ENCODE measurements at regions not wholly inside any gene's neighbourhood (a gene's known extent, or its start where the extent isn't known, plus 50 kb on each side); places are given as distances from the start of the nearest gene placed in this dataset.

GRCh38 chr21:38203229-38203628 lies 53.6 kb upstream of the KCNJ15 start:
- DNase-seq, result no peak

DNA sequence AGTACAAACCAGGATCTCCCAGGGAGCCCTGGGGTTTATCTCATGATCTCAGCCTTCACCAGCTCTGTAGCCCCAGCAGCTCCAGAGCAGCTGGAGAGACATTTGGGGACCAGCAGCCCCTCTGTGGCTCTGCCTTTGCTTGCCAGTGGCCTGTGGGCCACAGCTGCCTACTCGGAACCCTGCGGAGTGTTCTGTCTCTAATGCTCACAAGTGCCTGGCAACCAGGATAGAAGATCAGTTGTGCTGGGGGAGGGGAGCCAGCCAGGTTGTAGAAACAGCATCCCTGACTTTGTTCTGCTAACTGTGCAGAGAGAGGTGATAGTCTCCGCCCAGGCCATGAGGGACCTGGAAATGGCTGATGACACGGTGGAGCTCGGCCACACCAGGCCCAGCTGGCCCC lies 50.9 kb upstream of the KCNJ15 start:
- DNase-seq, result no peak

DNA sequence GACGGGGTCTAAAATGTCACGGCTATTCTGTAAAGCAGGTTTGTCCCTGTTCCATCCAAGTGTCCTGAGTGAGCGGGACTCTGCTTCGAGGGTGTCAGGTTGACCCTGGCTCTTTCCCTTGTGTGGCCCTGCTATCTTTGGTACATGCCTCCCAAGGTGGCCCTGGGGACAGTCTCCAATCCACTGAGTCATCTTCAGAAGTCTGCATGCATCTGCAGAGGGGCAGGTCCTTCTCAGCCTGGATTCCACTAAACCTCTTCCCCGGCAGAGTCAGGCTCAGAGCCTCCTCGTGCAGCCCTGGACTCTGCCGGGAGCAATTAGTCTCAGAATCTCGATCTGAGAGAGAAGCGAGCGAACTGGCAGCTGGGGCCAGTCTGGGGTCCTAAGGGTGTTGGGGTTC lies 50.1 kb upstream of the KCNJ15 start:
- DNase-seq, result peak; percentile 73
